CD14-positive monocyte (primary cell): ENCODE measurements at regions not wholly inside any gene's neighbourhood (a gene's known extent, or its start where the extent isn't known, plus 50 kb on each side); places are given as distances from the start of the nearest gene placed in this dataset.

ENCODE experiments used
- DNase-seq, 3 donors: peaks; one replicate each; pipeline ENCODE4 v3.0.0-alpha.2; 2011 to 2022
- H2AFZ ChIP-seq: 2 replicates; pipeline ENCODE4 v1.6.0; 2012; ENCODE audit warnings: mild to moderate bottlenecking, low read depth, low read length, inconsistent platforms; ENCODE audit not compliant: insufficient read depth, poor library complexity, severe bottlenecking
- H3K27ac ChIP-seq, 2 donors: 1 replicate in 1 of 2; 2 replicates in 1 of 2; pipeline ENCODE4 v1.5.1; 2012 to 2013; ENCODE audit warnings: low read length in 2 of 2, control low read depth in 1 of 2, inconsistent platforms in 1 of 2, low read depth in 1 of 2, mild to moderate bottlenecking in 1 of 2
- H3K27me3 ChIP-seq, 2 donors: one replicate each; pipeline versions ENCODE4 v1.6.0 to v1.6.1; 2011 to 2013; ENCODE audit warnings: low read length in 2 of 2; ENCODE audit not compliant: control insufficient read depth in 2 of 2, insufficient read depth in 2 of 2
- H3K36me3 ChIP-seq, 2 donors: replicated peaks in 1 of 2; 1 replicate in 1 of 2; 2 replicates in 1 of 2; pipeline versions ENCODE4 v1.5.1 to v1.6.1; 2012 to 2013; ENCODE audit warnings: low read length in 2 of 2, control low read depth in 1 of 2, inconsistent platforms in 1 of 2, mild to moderate bottlenecking in 1 of 2; ENCODE audit not compliant: insufficient read depth in 2 of 2, control insufficient read depth in 1 of 2
- H3K4me1 ChIP-seq, 2 donors: 1 replicate in 1 of 2; 2 replicates in 1 of 2; pipeline versions ENCODE4 v1.5.1 to v1.6.1; 2012 to 2013; ENCODE audit warnings: low read length in 2 of 2, control low read depth in 1 of 2, inconsistent platforms in 1 of 2, mild to moderate bottlenecking in 1 of 2, moderate library complexity in 1 of 2; ENCODE audit not compliant: insufficient read depth in 2 of 2, control insufficient read depth in 1 of 2
- H3K4me2 ChIP-seq: replicated peaks from 2 replicates; pipeline ENCODE3; 2012; ENCODE audit warnings: low read length, moderate library complexity, mild to moderate bottlenecking; ENCODE audit not compliant: poor library complexity, severe bottlenecking; ENCODE audit errors: extremely low read depth
- H3K4me3 ChIP-seq, 3 experiments: fragments of 200-600 bp in 1 of 3; sonication (generic) in 1 of 3; replicated peaks in 1 of 3; 1 replicate in 2 of 3; 2 replicates in 1 of 3; pipeline ENCODE4 v1.5.1; 2011 to 2013; ENCODE audit warnings: low read length in 3 of 3, mild to moderate bottlenecking in 3 of 3, control low read depth in 2 of 3, low read depth in 2 of 3, inconsistent platforms in 1 of 3, moderate library complexity in 1 of 3
- H3K79me2 ChIP-seq: 2 replicates; pipeline ENCODE4 v1.6.0; 2012; ENCODE audit warnings: mild to moderate bottlenecking, control low read depth, inconsistent platforms, low read length, moderate library complexity; ENCODE audit not compliant: insufficient read depth
- H3K9ac ChIP-seq: 2 replicates; pipeline ENCODE4 v1.6.0; 2017; ENCODE audit warnings: low read length, mild to moderate bottlenecking; ENCODE audit not compliant: insufficient read depth, poor library complexity, severe bottlenecking
- H3K9me3 ChIP-seq, 2 donors: replicated peaks in 1 of 2; 1 replicate in 1 of 2; 2 replicates in 1 of 2; pipeline versions ENCODE4 v1.5.1 to v1.6.1; 2012 to 2013; ENCODE audit warnings: low read length in 2 of 2, control low read depth in 1 of 2; ENCODE audit not compliant: control insufficient read depth in 1 of 2, insufficient read depth in 1 of 2
- H4K20me1 ChIP-seq: 2 replicates; pipeline ENCODE4 v1.6.0; 2012; ENCODE audit warnings: mild to moderate bottlenecking, low read length, control low read depth, moderate library complexity; ENCODE audit not compliant: insufficient read depth
- H3K27ac Mint-ChIP-seq, 7 donors: one replicate each; pipeline ENCODE4 v1.8.0; 2020; ENCODE audit warnings: mild to moderate bottlenecking in 7 of 7, mixed read lengths in 7 of 7, moderate library complexity in 6 of 7, inconsistent platforms in 2 of 7
- H3K27me3 Mint-ChIP-seq, 3 donors: one replicate each; pipeline ENCODE4 v1.8.0; 2021 to 2022; ENCODE audit warnings: low read depth in 3 of 3, mild to moderate bottlenecking in 3 of 3, mixed read lengths in 3 of 3, moderate library complexity in 3 of 3, inconsistent platforms in 1 of 3
- H3K36me3 Mint-ChIP-seq, 2 donors: one replicate each; pipeline ENCODE4 v1.8.0; 2020; ENCODE audit warnings: mixed read lengths in 2 of 2, inconsistent platforms in 1 of 2, mild to moderate bottlenecking in 1 of 2
- H3K4me1 Mint-ChIP-seq: one replicate; pipeline ENCODE4 v1.8.0; 2020; ENCODE audit warnings: mild to moderate bottlenecking, mixed read lengths
- H3K4me3 Mint-ChIP-seq, 2 donors: one replicate each; pipeline ENCODE4 v1.8.0; 2020; ENCODE audit warnings: mild to moderate bottlenecking in 2 of 2, mixed read lengths in 2 of 2, moderate library complexity in 1 of 2
- H3K9me3 Mint-ChIP-seq, 7 donors: one replicate each; pipeline ENCODE4 v1.8.0; 2020 to 2022; ENCODE audit warnings: mixed read lengths in 7 of 7, mild to moderate bottlenecking in 6 of 7, moderate library complexity in 6 of 7, inconsistent platforms in 2 of 7
- CTCF ChIP-seq: fragments of 200-600 bp; IDR thresholded peaks from one replicate; pipeline ENCODE4 v1.8.0; 2022; ENCODE audit warnings: antibody characterized with exemption, mild to moderate bottlenecking
- WGBS: methylation state at CpG from one replicate; pipeline ENCODE4 v1.1.5; 2013; ENCODE audit warnings: missing lambda C conversion rate; ENCODE audit not compliant: insufficient coverage; 5-methylcytosine and 5-hydroxymethylcytosine counted together
- intact Hi-C, 2 donors: fragments of 100-400 bp; cut with micrococcal nuclease; formaldehyde crosslinking; loops; one replicate each; pipeline versions ENCODE4 v1.15.0 to v1.15.1; 2023

GRCh38 chr3:64760258-64760657, 72.5 kb upstream of the ADAMTS9 start:
- Mint-ChIP-seq H3K4me3 (no peak overlapping the region), H3K36me3 (no peaks in the 10 kb centered on the region), H3K27ac (no peak overlapping the region), H3K27me3 (peaks cover 0 to 2% (median 2%) of the 10 kb centered on the region in 3 donors), H3K9me3 (peaks cover 0 to 13% (median 3%) of the 10 kb centered on the region in 7 donors), H3K4me1 (no peaks in the 10 kb centered on the region)
- no peaks in the 10 kb centered on the region for H3K4me1 ChIP-seq
- WGBS, result 80% methylated on average over 1 of the region's 5 CpGs
- DNase-seq, result no peak
- TF ChIP-seq CTCF, result no peak
- no peaks in the 10 kb centered on the region for H3K27me3 ChIP-seq
- H4K20me1 ChIP-seq, result no peaks in the 10 kb centered on the region
- no peak overlapping the region for H3K4me2 ChIP-seq
- H3K9me3 ChIP-seq, result peaks cover 2 to 4% of the 10 kb centered on the region in 2 donors
- no peaks in the 10 kb centered on the region for H3K36me3 ChIP-seq
- no peak overlapping the region for H2AFZ ChIP-seq
- H3K9ac ChIP-seq, result no peak overlapping the region
- intact Hi-C loops, result no loop called here
- no peaks in the 10 kb centered on the region for H3K79me2 ChIP-seq
- no peak overlapping the region for H3K4me3 ChIP-seq
- no peak overlapping the region for H3K27ac ChIP-seq

- H3K79me2 ChIP-seq, result no peaks in the 10 kb centered on the region
- Mint-ChIP-seq H3K4me3 (no peak overlapping the region), H3K27me3 (peaks cover 0 to 2% (median 2%) of the 10 kb centered on the region in 3 donors), H3K4me1 (no peaks in the 10 kb centered on the region), H3K27ac (no peak overlapping the region), H3K9me3 (peaks cover 0 to 13% (median 3%) of the 10 kb centered on the region in 7 donors), H3K36me3 (no peaks in the 10 kb centered on the region)
- H3K27ac ChIP-seq, result no peak overlapping the region
- intact Hi-C loops, result no loop called here
- TF ChIP-seq CTCF, result no peak
- no peaks in the 10 kb centered on the region for H3K36me3 ChIP-seq
- H3K9ac ChIP-seq, result no peak overlapping the region
- no peaks in the 10 kb centered on the region for H4K20me1 ChIP-seq
- H3K4me1 ChIP-seq, result no peaks in the 10 kb centered on the region
- DNase-seq, result no peak
- no peak overlapping the region for H2AFZ ChIP-seq
- WGBS, result no CpG with 5 or more reads among the region's 2 CpGs
- no peak overlapping the region for H3K4me3 ChIP-seq
- H3K27me3 ChIP-seq, result no peaks in the 10 kb centered on the region
- peaks cover 2 to 4% of the 10 kb centered on the region in 2 donors for H3K9me3 ChIP-seq
- no peak overlapping the region for H3K4me2 ChIP-seq
Observed at GRCh38 chr3:64759811-64760210, 72.0 kb upstream of the ADAMTS9 start.
